ENCODE measurements at regions not wholly inside any gene's neighbourhood (a gene's known extent, or its start where the extent isn't known, plus 50 kb on each side); places are given as distances from the start of the nearest gene placed in this dataset.

GRCh38 chr2:13481201-13481600 lies 764.5 kb downstream of the TRIB2 start:
- ATAC-seq (no peak), DNase-seq (no peak)
- Histone ChIP-seq H3K36me3 (no peaks in the 10 kb centered on the region), H3K4me3 (no peak overlapping the region), H3K27ac (no peak overlapping the region), H3K4me1 (no peaks in the 10 kb centered on the region), H3K27me3 (ENCODE audit: low read depth) (no peaks in the 10 kb centered on the region), H3K9me3 (no peaks in the 10 kb centered on the region)
- TF ChIP-seq CTCF (IDR thresholded peaks at IDR 0.05) = no peak
- intact Hi-C loops (cut with DNase I) = no loop called here

- no peaks in the 10 kb centered on the region for H3K4me1 ChIP-seq
- no peak for TF ChIP-seq CTCF (IDR thresholded peaks at IDR 0.05)
Measured at GRCh38 chr2:13485256-13485655, 768.5 kb downstream of the TRIB2 start.

GRCh38 chr2:13488965-13489364 lies 772.2 kb downstream of the TRIB2 start:
- Histone ChIP-seq H3K27ac (no peak overlapping the region), H3K4me3 (no peak overlapping the region), H3K36me3 (no peaks in the 10 kb centered on the region), H3K9me3 (no peaks in the 10 kb centered on the region), H3K27me3 (ENCODE audit: low read depth) (no peaks in the 10 kb centered on the region), H3K4me1 (no peaks in the 10 kb centered on the region)
- no peak for DNase-seq
- TF ChIP-seq CTCF (IDR thresholded peaks at IDR 0.05) = no peak
- intact Hi-C loops (cut with DNase I) = no loop called here
- ATAC-seq = no peak

More at GRCh38 chr2:13485256-13485655, 768.5 kb downstream of the TRIB2 start:
- intact Hi-C loops (cut with DNase I) = no loop called here
- Histone ChIP-seq H3K27ac (no peak overlapping the region), H3K36me3 (no peaks in the 10 kb centered on the region), H3K4me3 (no peak overlapping the region), H3K9me3 (no peaks in the 10 kb centered on the region), H3K27me3 (ENCODE audit: low read depth) (no peaks in the 10 kb centered on the region)
- DNase-seq (no peak), ATAC-seq (no peak)

GRCh38 chr2:13492262-13492661 lies 775.5 kb downstream of the TRIB2 start:
- H3K4me1 ChIP-seq = no peaks in the 10 kb centered on the region
- intact Hi-C loops (cut with DNase I) = no loop called here
- no peak for ATAC-seq

GRCh38 chr2:13495051-13495450 lies 778.3 kb downstream of the TRIB2 start:
- DNase-seq (no peak), ATAC-seq (no peak)
- no peak for TF ChIP-seq CTCF (IDR thresholded peaks at IDR 0.05)
- intact Hi-C loops (cut with DNase I) = no loop called here
- no peak overlapping the region for H3K27ac ChIP-seq
- no peaks in the 10 kb centered on the region for H3K36me3 ChIP-seq
- no peak overlapping the region for H3K4me3 ChIP-seq
- H3K4me1 ChIP-seq = no peaks in the 10 kb centered on the region
- H3K9me3 ChIP-seq = no peaks in the 10 kb centered on the region
- no peaks in the 10 kb centered on the region for H3K27me3 ChIP-seq (ENCODE audit: low read depth)

More at GRCh38 chr2:13492262-13492661, 775.5 kb downstream of the TRIB2 start:
- Histone ChIP-seq H3K36me3 (no peaks in the 10 kb centered on the region), H3K9me3 (no peaks in the 10 kb centered on the region), H3K4me3 (no peak overlapping the region), H3K27me3 (ENCODE audit: low read depth) (no peaks in the 10 kb centered on the region), H3K27ac (no peak overlapping the region)
- TF ChIP-seq CTCF (IDR thresholded peaks at IDR 0.05) = no peak
- no peak for DNase-seq

GRCh38 chr2:13504808-13505207 lies 788.1 kb downstream of the TRIB2 start:
- TF ChIP-seq CTCF (IDR thresholded peaks at IDR 0.05) = no peak
- H3K4me1 ChIP-seq = no peaks in the 10 kb centered on the region
- ATAC-seq = no peak

More at GRCh38 chr2:13504808-13505207, 788.1 kb downstream of the TRIB2 start:
- no peak overlapping the region for H3K4me3 ChIP-seq
- intact Hi-C loops (cut with DNase I) = no loop called here
- no peaks in the 10 kb centered on the region for H3K9me3 ChIP-seq
- DNase-seq = no peak
- no peak overlapping the region for H3K27ac ChIP-seq
- H3K27me3 ChIP-seq (ENCODE audit: low read depth) = no peaks in the 10 kb centered on the region
- H3K36me3 ChIP-seq = no peaks in the 10 kb centered on the region

Data from lower lobe of right lung (tissue), 2 donors.